HK-2 (cell line): ENCODE measurements at regions not wholly inside any gene's neighbourhood (a gene's known extent, or its start where the extent isn't known, plus 50 kb on each side); places are given as distances from the start of the nearest gene placed in this dataset.

ENCODE experiments used
- DNase-seq: peaks from one replicate; pipeline ENCODE4 v3.0.0-alpha.2; 2018; ENCODE audit not compliant: unreplicated experiment

- DNase-seq, result peak; percentile 52
These were observed 55.6 kb upstream of the CARMIL1 start for GRCh38 chr6:25223490-25223991.

- DNase-seq, result no peak
These were observed 54.9 kb upstream of the CARMIL1 start for GRCh38 chr6:25224242-25224641.

- no peak for DNase-seq
These were observed 51.3 kb upstream of the CARMIL1 start for GRCh38 chr6:25227854-25228253.
